ENCODE measurements at regions not wholly inside any gene's neighbourhood (a gene's known extent, or its start where the extent isn't known, plus 50 kb on each side); places are given as distances from the start of the nearest gene placed in this dataset.
"Not testable (repeated sequence)": the region's sequence is repeated elsewhere in the genome, so short reads cannot be mapped to it uniquely, and the experiment has no call there.

GRCh38 chr12:67716817-67717216 lies 68.3 kb downstream of the DYRK2 start:
- H3K36me3 Mint-ChIP-seq = peaks cover 2% of the 10 kb centered on the region
- no peaks in the 10 kb centered on the region for H3K9me3 Mint-ChIP-seq
- H3K4me1 Mint-ChIP-seq = no peaks in the 10 kb centered on the region
- no peak overlapping the region for H3K27ac Mint-ChIP-seq
- H3K4me3 Mint-ChIP-seq = no peak overlapping the region
- H3K27me3 Mint-ChIP-seq = no peaks in the 10 kb centered on the region

GRCh38 chr12:67719303-67719702 lies 70.8 kb downstream of the DYRK2 start:
- H3K36me3 Mint-ChIP-seq, H3K27ac Mint-ChIP-seq, H3K4me1 Mint-ChIP-seq, H3K27me3 Mint-ChIP-seq, H3K9me3 Mint-ChIP-seq, H3K4me3 Mint-ChIP-seq: not testable (repeated sequence)

- Mint-ChIP-seq H3K9me3 (no peaks in the 10 kb centered on the region), H3K36me3 (no peaks in the 10 kb centered on the region), H3K4me1 (no peaks in the 10 kb centered on the region), H3K4me3 (no peak overlapping the region), H3K27ac (no peak overlapping the region), H3K27me3 (no peaks in the 10 kb centered on the region)
Measured at GRCh38 chr12:67720351-67720856, 71.9 kb downstream of the DYRK2 start.

- no peak overlapping the region for H3K27ac Mint-ChIP-seq
- no peaks in the 10 kb centered on the region for H3K27me3 Mint-ChIP-seq
- H3K4me3 Mint-ChIP-seq = no peak overlapping the region
- H3K4me1 Mint-ChIP-seq = no peaks in the 10 kb centered on the region
- H3K9me3 Mint-ChIP-seq = no peaks in the 10 kb centered on the region
- H3K36me3 Mint-ChIP-seq = no peaks in the 10 kb centered on the region
Measured at GRCh38 chr12:67721248-67721647, 72.7 kb downstream of the DYRK2 start.

GRCh38 chr12:67722296-67722695 lies 73.8 kb downstream of the DYRK2 start:
- H3K36me3 Mint-ChIP-seq = no peaks in the 10 kb centered on the region
- H3K4me3 Mint-ChIP-seq = no peak overlapping the region

GRCh38 chr12:67726868-67727267 lies 78.3 kb downstream of the DYRK2 start:
- Mint-ChIP-seq H3K4me1 (no peaks in the 10 kb centered on the region), H3K27me3 (no peaks in the 10 kb centered on the region), H3K27ac (no peak overlapping the region), H3K4me3 (no peak overlapping the region), H3K36me3 (no peaks in the 10 kb centered on the region), H3K9me3 (no peaks in the 10 kb centered on the region)

More at GRCh38 chr12:67722296-67722695, 73.8 kb downstream of the DYRK2 start:
- Mint-ChIP-seq H3K27me3 (no peaks in the 10 kb centered on the region), H3K27ac (no peak overlapping the region), H3K9me3 (no peaks in the 10 kb centered on the region), H3K4me1 (no peaks in the 10 kb centered on the region)

- no peak overlapping the region for H3K27ac Mint-ChIP-seq
- no peaks in the 10 kb centered on the region for H3K4me1 Mint-ChIP-seq
- no peak overlapping the region for H3K4me3 Mint-ChIP-seq
- no peaks in the 10 kb centered on the region for H3K36me3 Mint-ChIP-seq
- no peaks in the 10 kb centered on the region for H3K9me3 Mint-ChIP-seq
- H3K27me3 Mint-ChIP-seq = peaks cover 1% of the 10 kb centered on the region
Measured at GRCh38 chr12:67727702-67728666, 79.4 kb downstream of the DYRK2 start.

- Mint-ChIP-seq H3K27me3 (peaks cover 1% of the 10 kb centered on the region), H3K36me3 (no peaks in the 10 kb centered on the region), H3K4me3 (no peak overlapping the region), H3K27ac (no peak overlapping the region), H3K9me3 (no peaks in the 10 kb centered on the region), H3K4me1 (no peaks in the 10 kb centered on the region)
Measured at GRCh38 chr12:67732857-67733256, 84.3 kb downstream of the DYRK2 start.

GRCh38 chr12:67735868-67736267 lies 87.3 kb downstream of the DYRK2 start:
- H3K27ac Mint-ChIP-seq = no peak overlapping the region
- H3K36me3 Mint-ChIP-seq = no peaks in the 10 kb centered on the region
- H3K27me3 Mint-ChIP-seq = peaks cover 1% of the 10 kb centered on the region
- no peaks in the 10 kb centered on the region for H3K4me1 Mint-ChIP-seq
- H3K9me3 Mint-ChIP-seq = no peaks in the 10 kb centered on the region
- H3K4me3 Mint-ChIP-seq = no peak overlapping the region

GRCh38 chr12:67740711-67741110 lies 92.2 kb downstream of the DYRK2 start:
- Mint-ChIP-seq H3K27ac (no peak overlapping the region), H3K4me1 (no peaks in the 10 kb centered on the region), H3K4me3 (no peak overlapping the region), H3K9me3 (peaks cover under 1% of the 10 kb centered on the region), H3K36me3 (peaks cover 1% of the 10 kb centered on the region), H3K27me3 (no peaks in the 10 kb centered on the region)

GRCh38 chr12:67741270-67741669 lies 92.7 kb downstream of the DYRK2 start:
- H3K9me3 Mint-ChIP-seq = peaks cover 5% of the 10 kb centered on the region
- H3K27ac Mint-ChIP-seq = no peak overlapping the region
- no peaks in the 10 kb centered on the region for H3K27me3 Mint-ChIP-seq
- peaks cover 1% of the 10 kb centered on the region for H3K36me3 Mint-ChIP-seq
- no peak overlapping the region for H3K4me3 Mint-ChIP-seq
- H3K4me1 Mint-ChIP-seq = no peaks in the 10 kb centered on the region

- Mint-ChIP-seq H3K27me3 (no peaks in the 10 kb centered on the region), H3K4me1 (no peaks in the 10 kb centered on the region), H3K27ac (no peak overlapping the region), H3K9me3 (peaks cover 5% of the 10 kb centered on the region), H3K4me3 (no peak overlapping the region), H3K36me3 (peaks cover 1% of the 10 kb centered on the region)
Measured at GRCh38 chr12:67742461-67742860, 93.9 kb downstream of the DYRK2 start.

- peaks cover 1% of the 10 kb centered on the region for H3K36me3 Mint-ChIP-seq
- H3K27me3 Mint-ChIP-seq = no peaks in the 10 kb centered on the region
- no peaks in the 10 kb centered on the region for H3K4me1 Mint-ChIP-seq
- H3K4me3 Mint-ChIP-seq = no peak overlapping the region
- H3K27ac Mint-ChIP-seq = no peak overlapping the region
- peaks cover 5% of the 10 kb centered on the region for H3K9me3 Mint-ChIP-seq
Measured at GRCh38 chr12:67747869-67748742, 99.6 kb downstream of the DYRK2 start.

- Mint-ChIP-seq H3K27me3 (no peaks in the 10 kb centered on the region), H3K4me1 (no peaks in the 10 kb centered on the region), H3K9me3 (peaks cover 5% of the 10 kb centered on the region), H3K27ac (no peak overlapping the region), H3K4me3 (no peak overlapping the region), H3K36me3 (peaks cover 1% of the 10 kb centered on the region)
Measured at GRCh38 chr12:67748743-67749040, 100.1 kb downstream of the DYRK2 start.

- peaks cover 4% of the 10 kb centered on the region for H3K9me3 Mint-ChIP-seq
- H3K27me3 Mint-ChIP-seq = no peaks in the 10 kb centered on the region
- no peak overlapping the region for H3K4me3 Mint-ChIP-seq
- no peak overlapping the region for H3K27ac Mint-ChIP-seq
- H3K36me3 Mint-ChIP-seq = no peaks in the 10 kb centered on the region
- peaks cover 7% of the 10 kb centered on the region for H3K4me1 Mint-ChIP-seq
Measured at GRCh38 chr12:67750513-67751183, 102.1 kb downstream of the DYRK2 start.
